Skin of body (tissue), 1 donor: ENCODE measurements at regions not wholly inside any gene's neighbourhood (a gene's known extent, or its start where the extent isn't known, plus 50 kb on each side); places are given as distances from the start of the nearest gene placed in this dataset.

Experiments used
- DNase-seq: peaks from one replicate; lab custom pipeline; 2025; lab: John Stamatoyannopoulos, UW

DNA sequence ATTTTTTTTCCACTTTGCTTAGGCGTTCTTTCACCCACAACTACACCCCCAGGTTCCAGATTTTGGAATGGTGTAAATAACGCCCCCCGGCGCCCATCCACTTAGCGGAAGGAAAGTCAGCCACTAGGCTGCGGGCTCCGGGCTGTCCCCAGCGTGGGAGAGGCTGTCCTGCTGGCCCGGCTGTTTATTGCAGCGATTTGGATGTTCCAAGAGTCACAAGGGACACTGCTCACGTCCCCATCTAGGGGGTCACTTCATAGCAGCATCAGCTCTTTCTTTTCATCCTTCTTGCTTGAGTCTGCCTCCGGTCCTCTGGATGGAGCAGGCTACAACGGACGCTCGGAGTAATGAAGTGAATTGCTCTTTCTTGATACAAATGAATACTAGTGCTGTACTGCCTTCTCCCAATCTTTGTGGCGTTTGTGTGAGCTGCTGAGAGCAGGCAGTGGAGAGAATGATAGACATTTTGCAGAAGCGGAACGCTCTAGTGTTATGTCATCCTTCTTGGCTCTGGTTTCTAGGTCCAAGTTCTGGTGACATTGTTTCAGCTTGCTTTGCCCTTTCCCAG lies 50.7 kb upstream of the PAIP2B start:
- DNase-seq, result no peak

GRCh38 chr2:71277147-71277475 lies 50.2 kb upstream of the PAIP2B start:
- no peak for DNase-seq

DNA sequence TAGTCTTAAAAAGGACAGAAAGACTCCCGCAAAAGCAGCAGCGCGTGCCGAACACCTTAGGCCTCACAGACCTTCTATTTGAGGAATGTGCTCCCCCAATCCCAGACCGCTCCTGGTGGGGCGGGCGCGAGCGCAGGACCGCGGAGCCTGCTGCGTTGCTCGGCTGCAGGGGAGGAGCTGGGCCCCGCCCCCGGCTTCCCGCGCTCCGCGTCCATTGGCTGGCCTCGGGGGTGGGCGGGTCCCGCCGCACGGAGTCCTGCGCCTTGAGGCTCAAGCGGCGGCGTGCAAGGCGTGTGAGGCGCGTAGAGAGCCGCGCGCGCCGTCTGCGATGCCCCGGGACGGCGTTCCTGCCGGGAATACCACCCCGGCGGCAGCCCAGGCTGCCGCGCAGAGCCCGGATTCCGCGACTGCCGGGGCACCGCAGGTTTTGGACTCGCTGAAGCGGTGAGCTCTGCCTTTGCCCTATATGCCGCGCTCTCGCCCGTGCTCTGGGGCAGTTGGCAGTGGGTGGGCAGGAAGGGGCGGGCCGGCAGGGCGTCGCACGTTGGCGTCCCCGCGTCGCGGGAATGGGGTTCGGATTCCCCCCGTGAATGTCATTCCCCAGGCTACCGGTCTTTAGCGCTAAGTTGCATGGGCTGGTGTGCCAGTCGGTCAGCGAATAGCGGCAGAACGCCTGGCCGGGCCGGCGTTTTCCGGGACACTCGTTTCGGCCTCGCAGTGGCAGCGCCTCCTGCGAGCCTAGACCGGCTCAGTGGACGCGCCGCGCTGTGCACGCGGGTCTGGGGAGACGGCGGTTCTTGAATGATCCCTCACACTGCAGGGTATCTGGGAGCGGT lies 49.6 kb upstream of the PAIP2B start:
- peak; percentile 54 for DNase-seq
